Astrocyte of the spinal cord (primary cell): ENCODE measurements at regions not wholly inside any gene's neighbourhood (a gene's known extent, or its start where the extent isn't known, plus 50 kb on each side); places are given as distances from the start of the nearest gene placed in this dataset.

Experiments used
- DNase-seq: peaks from one replicate; pipeline ENCODE4 v3.0.0; 2011; ENCODE audit warnings: low read depth, low spot score
- H3K4me3 ChIP-seq: 2 replicates; pipeline ENCODE4 v1.5.1; 2011; ENCODE audit warnings: low read depth, mild to moderate bottlenecking, low read length, moderate library complexity
- in situ Hi-C: cut with HindIII; loops from 2 replicates; pipeline ENCODE4 v1.10.0; 2017; ENCODE audit warnings: low sequenced_read_pairs
- TF ChIP-seq, protein P1 (sequence below): IDR thresholded peaks from 2 replicates; pipeline ENCODE4 v1.5.1; 2012; ENCODE audit warnings: low read depth, mild to moderate bottlenecking, low read length, inconsistent platforms

DNA sequence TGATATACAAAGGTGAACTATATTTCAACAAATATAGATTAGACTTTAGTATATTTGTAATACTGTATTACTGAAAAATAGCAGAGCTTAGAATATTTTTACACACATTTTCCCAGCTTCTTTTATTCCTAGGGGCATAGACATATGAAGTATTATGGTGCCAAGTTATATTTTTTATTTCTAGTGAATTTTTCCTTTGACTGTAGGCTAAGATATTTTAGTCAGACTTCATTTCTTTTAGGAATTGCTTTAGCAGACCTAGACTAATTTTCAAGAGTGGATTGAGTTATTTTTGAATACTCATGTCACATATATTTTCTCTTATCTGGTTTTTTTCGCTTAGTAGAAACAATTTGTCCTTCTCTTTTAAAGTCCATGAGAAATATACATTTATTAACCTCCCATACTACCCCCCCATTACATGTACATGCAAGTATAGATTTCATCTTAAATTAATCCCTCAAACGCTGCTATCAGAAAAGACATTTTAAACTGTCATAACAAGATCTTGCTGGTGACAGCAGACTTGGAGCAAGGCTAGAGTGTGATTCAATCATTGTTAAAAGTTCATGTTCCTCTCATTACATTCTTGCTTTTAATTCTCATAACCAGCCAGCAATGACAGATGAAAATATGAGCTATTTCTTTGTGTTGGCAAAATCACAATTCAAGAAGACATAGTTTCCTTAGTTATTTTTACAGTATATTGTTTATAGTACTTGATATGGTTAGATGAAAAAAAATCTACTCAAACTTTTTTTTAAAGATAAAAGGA, 456.1 kb downstream of the AEBP2 start:
- H3K4me3 ChIP-seq = no peak overlapping the region
- in situ Hi-C loops = no loop called here
- TF ChIP-seq, protein P1, sequence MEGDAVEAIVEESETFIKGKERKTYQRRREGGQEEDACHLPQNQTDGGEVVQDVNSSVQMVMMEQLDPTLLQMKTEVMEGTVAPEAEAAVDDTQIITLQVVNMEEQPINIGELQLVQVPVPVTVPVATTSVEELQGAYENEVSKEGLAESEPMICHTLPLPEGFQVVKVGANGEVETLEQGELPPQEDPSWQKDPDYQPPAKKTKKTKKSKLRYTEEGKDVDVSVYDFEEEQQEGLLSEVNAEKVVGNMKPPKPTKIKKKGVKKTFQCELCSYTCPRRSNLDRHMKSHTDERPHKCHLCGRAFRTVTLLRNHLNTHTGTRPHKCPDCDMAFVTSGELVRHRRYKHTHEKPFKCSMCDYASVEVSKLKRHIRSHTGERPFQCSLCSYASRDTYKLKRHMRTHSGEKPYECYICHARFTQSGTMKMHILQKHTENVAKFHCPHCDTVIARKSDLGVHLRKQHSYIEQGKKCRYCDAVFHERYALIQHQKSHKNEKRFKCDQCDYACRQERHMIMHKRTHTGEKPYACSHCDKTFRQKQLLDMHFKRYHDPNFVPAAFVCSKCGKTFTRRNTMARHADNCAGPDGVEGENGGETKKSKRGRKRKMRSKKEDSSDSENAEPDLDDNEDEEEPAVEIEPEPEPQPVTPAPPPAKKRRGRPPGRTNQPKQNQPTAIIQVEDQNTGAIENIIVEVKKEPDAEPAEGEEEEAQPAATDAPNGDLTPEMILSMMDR = no peak
- DNase-seq = peak; percentile 39

DNA sequence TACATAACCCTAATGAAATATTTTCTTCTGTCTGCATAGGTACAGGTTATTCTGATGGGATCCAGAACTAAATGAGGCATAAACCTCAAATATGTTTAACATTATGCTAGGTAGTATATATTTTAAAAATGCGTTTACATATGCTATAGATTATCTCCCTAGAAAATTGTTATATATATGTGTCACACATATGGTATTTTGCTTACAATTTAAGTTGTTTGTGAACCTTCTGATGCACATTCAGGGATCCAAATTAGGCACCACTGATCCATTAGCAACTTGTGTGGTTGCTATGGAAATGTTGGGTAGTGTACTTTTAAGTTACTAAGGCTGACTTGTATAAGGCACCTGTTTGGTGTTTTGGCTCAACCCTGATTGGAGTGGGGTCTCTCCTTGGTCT, 456.7 kb downstream of the AEBP2 start:
- DNase-seq = no peak
- no peak overlapping the region for H3K4me3 ChIP-seq
- TF ChIP-seq, protein P1 = no peak
- in situ Hi-C loops = no loop called here

DNA sequence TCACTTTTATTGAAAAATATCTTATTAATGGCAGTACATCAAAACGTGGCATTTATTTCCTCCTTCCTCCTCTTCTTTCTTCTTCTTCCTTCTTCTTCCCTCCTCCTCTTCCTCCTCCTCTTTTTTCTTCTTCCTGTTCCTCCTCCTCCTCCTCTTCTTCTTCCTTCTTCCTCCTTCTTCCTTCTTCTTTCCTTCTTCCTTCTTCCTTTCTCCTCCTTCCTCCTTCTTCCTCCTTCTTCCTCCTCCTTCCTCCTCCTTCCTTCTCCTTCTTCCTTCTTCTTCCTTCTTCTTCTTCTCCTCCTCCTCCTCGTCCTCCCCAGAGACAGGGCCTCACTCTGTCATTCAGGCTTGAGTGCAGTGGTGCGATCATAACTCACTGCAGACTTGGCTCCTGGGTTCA, 457.2 kb downstream of the AEBP2 start:
- TF ChIP-seq, protein P1 = no peak
- no peak for DNase-seq
- in situ Hi-C loops = no loop called here
- no peak overlapping the region for H3K4me3 ChIP-seq

DNA sequence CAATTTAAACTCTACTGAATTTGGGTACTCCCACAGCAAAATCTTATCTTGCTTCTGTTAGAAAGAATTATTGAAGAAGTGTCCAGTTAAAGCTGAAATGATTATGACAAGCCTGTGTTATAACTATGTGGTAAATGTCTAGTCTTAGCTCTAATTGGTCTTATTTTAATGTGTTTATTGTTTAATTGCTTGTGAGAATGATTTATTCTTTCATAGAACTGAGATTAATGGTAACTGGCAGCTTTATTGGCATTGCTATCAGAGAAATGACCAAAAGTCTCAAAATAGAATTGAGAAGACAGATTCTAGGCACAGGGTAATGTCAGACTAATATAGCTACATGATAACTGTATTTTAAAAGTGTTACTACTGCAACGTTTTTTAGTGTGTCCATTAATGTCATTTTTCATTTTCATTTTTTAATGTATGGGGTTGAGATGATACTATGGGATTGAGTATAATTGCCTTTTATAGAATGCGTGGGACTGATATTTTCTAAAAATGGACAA, 458.7 kb downstream of the AEBP2 start:
- TF ChIP-seq, protein P1 = no peak
- DNase-seq = no peak
- H3K4me3 ChIP-seq = no peak overlapping the region
- in situ Hi-C loops = no loop called here

DNA sequence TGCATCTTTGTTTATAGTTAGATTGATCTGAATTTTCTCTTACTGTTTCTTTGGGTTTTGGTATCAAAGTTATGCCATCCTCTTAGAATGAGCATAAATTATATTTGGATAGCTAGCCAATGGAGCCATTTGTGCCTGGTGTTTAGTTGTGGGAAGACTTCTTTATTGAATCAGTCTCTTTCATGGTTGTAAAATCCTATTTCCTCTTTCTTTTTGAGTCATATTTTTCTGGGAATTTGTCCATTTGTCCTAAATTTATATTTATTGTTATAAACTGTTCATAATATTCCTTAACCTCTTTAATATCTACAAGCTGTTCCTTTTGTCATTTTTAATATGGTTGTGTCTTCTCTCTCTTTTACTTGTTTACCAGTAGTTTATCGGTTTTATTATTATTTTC, 462.5 kb downstream of the AEBP2 start:
- in situ Hi-C loops = no loop called here
- no peak for DNase-seq
- H3K4me3 ChIP-seq = no peak overlapping the region
- TF ChIP-seq, protein P1 = no peak

DNA sequence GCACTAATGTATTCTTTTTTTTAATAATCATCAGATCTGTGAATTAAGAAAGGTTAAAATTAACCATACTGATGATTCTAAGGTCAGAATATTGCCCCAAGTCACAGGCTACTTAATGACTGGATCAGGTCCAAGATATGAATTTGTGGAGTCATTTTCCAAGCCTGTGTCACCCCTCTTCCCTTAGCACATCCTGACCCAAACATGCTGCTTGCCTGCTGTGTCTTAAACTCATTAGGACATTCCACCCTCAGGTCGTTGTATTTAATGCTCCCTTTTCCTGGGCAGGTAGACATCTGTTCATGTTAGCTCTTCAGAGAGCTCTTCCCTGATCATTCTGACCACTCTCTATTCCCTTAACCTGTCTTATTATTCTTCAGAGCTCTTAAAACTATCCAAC, 463.5 kb upstream of the PDE3A start:
- TF ChIP-seq, protein P1 = no peak
- no peak for DNase-seq
- in situ Hi-C loops = no loop called here
- H3K4me3 ChIP-seq = no peak overlapping the region
